ENCODE measurements at regions not wholly inside any gene's neighbourhood (a gene's known extent, or its start where the extent isn't known, plus 50 kb on each side); places are given as distances from the start of the nearest gene placed in this dataset.

GRCh38 chr4:112736718-112737135, 99.8 kb downstream of the LARP7 start:
- Histone ChIP-seq H3K27ac (ENCODE audit: low read length) (no peak overlapping the region), H3K4me3 (ENCODE audit: low read length) (no peak overlapping the region), H3K4me2 (ENCODE audit: low read length) (no peak overlapping the region), H2AFZ (ENCODE audit: low read depth, low read length) (no peak overlapping the region), H3K9me2 (ENCODE audit: insufficient read depth, low read length) (no peaks in the 10 kb centered on the region), H3K27me3 (ENCODE audit: insufficient read depth, low read depth, low read length) (no peaks in the 10 kb centered on the region), H3F3A (ENCODE audit: insufficient read depth, low read length, poor library complexity, severe bottlenecking) (no peaks in the 10 kb centered on the region), H3K9me3 (ENCODE audit: low read length) (no peaks in the 10 kb centered on the region), H3K9ac (ENCODE audit: low read length) (no peak overlapping the region), H3K36me3 (ENCODE audit: insufficient read depth, low read length) (no peaks in the 10 kb centered on the region), H4K20me1 (ENCODE audit: insufficient read depth) (no peaks in the 10 kb centered on the region), H3K79me2 (replicated peaks; ENCODE audit: insufficient read depth, low read length) (no peaks in the 10 kb centered on the region)
- no peak for TF ChIP-seq SMC3 (conservative IDR thresholded peaks at IDR 0.05; ENCODE audit: poor library complexity)
- TF ChIP-seq RAD21 (conservative IDR thresholded peaks at IDR 0.05) = no peak
- TF ChIP-seq MXI1 (conservative IDR thresholded peaks at IDR 0.05; ENCODE audit: poor library complexity, severe bottlenecking) = no peak
- no peak for TF ChIP-seq POLR2AphosphoS5 (IDR thresholded peaks at IDR 0.05)
- TF ChIP-seq REST (IDR thresholded peaks at IDR 0.05; ENCODE audit: borderline replicate concordance) = no peak
- no peak for TF ChIP-seq TAF1 (IDR thresholded peaks at IDR 0.05; ENCODE audit: low read depth)

- no peak overlapping the region for H2AFZ ChIP-seq (ENCODE audit: low read depth, low read length)
- no peaks in the 10 kb centered on the region for H3K9me2 ChIP-seq (ENCODE audit: insufficient read depth, low read length)
- no peaks in the 10 kb centered on the region for H4K20me1 ChIP-seq (ENCODE audit: insufficient read depth)
- H3K9me3 ChIP-seq (ENCODE audit: low read length) = no peaks in the 10 kb centered on the region
- no peak overlapping the region for H3K9ac ChIP-seq (ENCODE audit: low read length)
- TF ChIP-seq RAD21 (conservative IDR thresholded peaks at IDR 0.05) (no peak), EP300 (conservative IDR thresholded peaks at IDR 0.05; ENCODE audit: poor library complexity, severe bottlenecking) (no peak), POLR2AphosphoS5 (IDR thresholded peaks at IDR 0.05) (no peak), MXI1 (conservative IDR thresholded peaks at IDR 0.05; ENCODE audit: poor library complexity, severe bottlenecking) (no peak), REST (IDR thresholded peaks at IDR 0.05; ENCODE audit: borderline replicate concordance) (no peak), CTCF (IDR thresholded peaks at IDR 0.05; ENCODE audit: poor library complexity, severe bottlenecking) (no peak), EZH2 (IDR thresholded peaks at IDR 0.05; ENCODE audit: borderline replicate concordance, insufficient read depth, low read length, poor library complexity, severe bottlenecking) (no peak), TAF1 (IDR thresholded peaks at IDR 0.05; ENCODE audit: low read depth) (no peak), SMC3 (conservative IDR thresholded peaks at IDR 0.05; ENCODE audit: poor library complexity) (no peak)
- no peak overlapping the region for H3K27ac ChIP-seq (ENCODE audit: low read length)
- no peaks in the 10 kb centered on the region for H3K36me3 ChIP-seq (ENCODE audit: insufficient read depth, low read length)
- H3K4me3 ChIP-seq (ENCODE audit: low read length) = no peak overlapping the region
- H3K27me3 ChIP-seq (ENCODE audit: insufficient read depth, low read depth, low read length) = no peaks in the 10 kb centered on the region
- H3K79me2 ChIP-seq (replicated peaks; ENCODE audit: insufficient read depth, low read length) = no peaks in the 10 kb centered on the region
- no peaks in the 10 kb centered on the region for H3F3A ChIP-seq (ENCODE audit: insufficient read depth, low read length, poor library complexity, severe bottlenecking)
- no peak overlapping the region for H3K4me2 ChIP-seq (ENCODE audit: low read length)
Measured at GRCh38 chr4:112739442-112739841, 102.5 kb downstream of the LARP7 start.

All from neural cell (in vitro differentiated cells).